ENCODE measurements at regions not wholly inside any gene's neighbourhood (a gene's known extent, or its start where the extent isn't known, plus 50 kb on each side); places are given as distances from the start of the nearest gene placed in this dataset.
A peak's percentile ranks its signal among the peaks of the same experiment; 100 is the strongest.

- Histone ChIP-seq H3K4me3 (no peak overlapping the region), H3K27me3 (no peaks in the 10 kb centered on the region), H3K27ac (peak overlapping the region in 1 of 4 donors; percentile 24), H3K4me1 (peaks cover 2 to 23% (median 5%) of the 10 kb centered on the region in 3 donors), H3K36me3 (no peaks in the 10 kb centered on the region), H3K9me3 (no peaks in the 10 kb centered on the region)
- ATAC-seq: no peak
- WGBS, 2 donors (ENCODE audit: low coverage in 1 of 2): 0 to 25% methylated on average over 1 of the region's 1 CpG
- TF ChIP-seq POLR2A (IDR thresholded peaks at IDR 0.05) (no peak), POLR2AphosphoS5 (IDR thresholded peaks at IDR 0.05) (no peak), CTCF (IDR thresholded peaks at IDR 0.05) (no peak), EP300 (IDR thresholded peaks at IDR 0.05) (no peak)
Measured at GRCh38 chr11:93248602-93249001, 50.8 kb upstream of the SLC36A4 start.

- Histone ChIP-seq H3K36me3 (no peaks in the 10 kb centered on the region), H3K4me3 (no peak overlapping the region), H3K27me3 (no peaks in the 10 kb centered on the region), H3K4me1 (peaks cover 2 to 23% (median 5%) of the 10 kb centered on the region in 3 donors), H3K27ac (peak overlapping the region in 2 of 4 donors; percentile 1 to 24), H3K9me3 (no peaks in the 10 kb centered on the region)
- 15 to 17% methylated on average over 7 of the region's 7 CpGs for WGBS, 2 donors (ENCODE audit: low coverage in 1 of 2)
- peak; percentile 62 for ATAC-seq
- TF ChIP-seq POLR2A (IDR thresholded peaks at IDR 0.05) (no peak), CTCF (IDR thresholded peaks at IDR 0.05) (no peak), EP300 (IDR thresholded peaks at IDR 0.05) (no peak), POLR2AphosphoS5 (IDR thresholded peaks at IDR 0.05) (peak; percentile 57)
Measured at GRCh38 chr11:93249459-93250220, 51.8 kb upstream of the SLC36A4 start.

GRCh38 chr11:93250326-93250725, 52.5 kb upstream of the SLC36A4 start:
- Histone ChIP-seq H3K4me1 (peaks cover 2 to 23% (median 5%) of the 10 kb centered on the region in 3 donors), H3K27me3 (no peaks in the 10 kb centered on the region), H3K27ac (peak overlapping the region in 3 of 4 donors; percentile 1 to 52 (median 24)), H3K4me3 (no peak overlapping the region), H3K9me3 (no peaks in the 10 kb centered on the region), H3K36me3 (no peaks in the 10 kb centered on the region)
- WGBS, 2 donors (ENCODE audit: low coverage in 1 of 2): 46 to 58% methylated on average over 2 to 4 of the region's 4 CpGs
- ATAC-seq: no peak
- no peak for TF ChIP-seq CTCF (IDR thresholded peaks at IDR 0.05)
- no peak for TF ChIP-seq EP300 (IDR thresholded peaks at IDR 0.05)
- no peak for TF ChIP-seq POLR2A (IDR thresholded peaks at IDR 0.05)
- no peak for TF ChIP-seq POLR2AphosphoS5 (IDR thresholded peaks at IDR 0.05)

- H3K9me3 ChIP-seq: no peaks in the 10 kb centered on the region
- no peaks in the 10 kb centered on the region for H3K36me3 ChIP-seq
- peaks cover 2 to 23% (median 5%) of the 10 kb centered on the region in 3 donors for H3K4me1 ChIP-seq
- no peak for ATAC-seq
- WGBS, 2 donors (ENCODE audit: low coverage in 1 of 2): 100% methylated on average over 1 of the region's 1 CpG
- no peak overlapping the region for H3K27ac ChIP-seq
- TF ChIP-seq POLR2AphosphoS5 (IDR thresholded peaks at IDR 0.05) (no peak), POLR2A (IDR thresholded peaks at IDR 0.05) (no peak), EP300 (IDR thresholded peaks at IDR 0.05) (no peak), CTCF (IDR thresholded peaks at IDR 0.05) (no peak)
- no peak overlapping the region for H3K4me3 ChIP-seq
- H3K27me3 ChIP-seq: no peaks in the 10 kb centered on the region
Measured at GRCh38 chr11:93251922-93252321, 54.1 kb upstream of the SLC36A4 start.

GRCh38 chr11:93253111-93253510, 55.3 kb upstream of the SLC36A4 start:
- no peak for ATAC-seq
- TF ChIP-seq CTCF (IDR thresholded peaks at IDR 0.05) (no peak), POLR2A (IDR thresholded peaks at IDR 0.05) (no peak), EP300 (IDR thresholded peaks at IDR 0.05) (no peak), POLR2AphosphoS5 (IDR thresholded peaks at IDR 0.05) (no peak)
- Histone ChIP-seq H3K9me3 (no peaks in the 10 kb centered on the region), H3K36me3 (no peaks in the 10 kb centered on the region), H3K27ac (no peak overlapping the region), H3K27me3 (no peaks in the 10 kb centered on the region), H3K4me3 (no peak overlapping the region), H3K4me1 (peaks cover 2 to 23% (median 5%) of the 10 kb centered on the region in 3 donors)
- 82 to 96% methylated on average over 1 of the region's 1 CpG for WGBS, 2 donors (ENCODE audit: low coverage in 1 of 2)

Measured in gastroesophageal sphincter (tissue), 4 donors.